ENCODE measurements at regions not wholly inside any gene's neighbourhood (a gene's known extent, or its start where the extent isn't known, plus 50 kb on each side); places are given as distances from the start of the nearest gene placed in this dataset.

DNA sequence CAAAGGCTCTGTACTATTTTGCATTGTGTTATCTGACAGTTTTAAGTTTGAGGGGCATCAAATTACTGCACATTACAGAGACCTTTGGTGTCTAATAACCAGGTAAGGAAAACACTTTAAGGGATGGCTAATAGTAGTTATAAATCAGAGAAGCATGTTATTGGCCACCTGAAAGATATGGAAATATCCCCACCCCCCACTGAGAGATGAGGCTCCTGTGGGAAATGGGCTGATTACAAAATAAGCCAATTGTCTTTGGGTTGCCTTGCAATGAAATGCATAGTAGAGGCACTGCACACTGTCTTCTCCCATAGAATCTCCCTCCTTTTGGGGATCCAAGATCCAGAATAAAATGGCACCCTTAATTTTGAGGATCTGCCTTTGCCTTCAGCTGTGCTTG, 91.0 kb downstream of the IGLL5 start:
- Histone ChIP-seq H3K9me3 (no peaks in the 10 kb centered on the region), H3K4me3 (ENCODE audit: low read depth in 1 of 2, low read length in 1 of 2) (no peak overlapping the region), H3K4me1 (ENCODE audit: control insufficient read depth in 1 of 2, insufficient read depth in 1 of 2, low read depth in 1 of 2, low read length in 1 of 2) (no peaks in the 10 kb centered on the region), H3K36me3 (no peaks in the 10 kb centered on the region), H3K27ac (no peak overlapping the region), H3K27me3 (peaks cover 5% of the 10 kb centered on the region)
- TF ChIP-seq, protein P1, sequence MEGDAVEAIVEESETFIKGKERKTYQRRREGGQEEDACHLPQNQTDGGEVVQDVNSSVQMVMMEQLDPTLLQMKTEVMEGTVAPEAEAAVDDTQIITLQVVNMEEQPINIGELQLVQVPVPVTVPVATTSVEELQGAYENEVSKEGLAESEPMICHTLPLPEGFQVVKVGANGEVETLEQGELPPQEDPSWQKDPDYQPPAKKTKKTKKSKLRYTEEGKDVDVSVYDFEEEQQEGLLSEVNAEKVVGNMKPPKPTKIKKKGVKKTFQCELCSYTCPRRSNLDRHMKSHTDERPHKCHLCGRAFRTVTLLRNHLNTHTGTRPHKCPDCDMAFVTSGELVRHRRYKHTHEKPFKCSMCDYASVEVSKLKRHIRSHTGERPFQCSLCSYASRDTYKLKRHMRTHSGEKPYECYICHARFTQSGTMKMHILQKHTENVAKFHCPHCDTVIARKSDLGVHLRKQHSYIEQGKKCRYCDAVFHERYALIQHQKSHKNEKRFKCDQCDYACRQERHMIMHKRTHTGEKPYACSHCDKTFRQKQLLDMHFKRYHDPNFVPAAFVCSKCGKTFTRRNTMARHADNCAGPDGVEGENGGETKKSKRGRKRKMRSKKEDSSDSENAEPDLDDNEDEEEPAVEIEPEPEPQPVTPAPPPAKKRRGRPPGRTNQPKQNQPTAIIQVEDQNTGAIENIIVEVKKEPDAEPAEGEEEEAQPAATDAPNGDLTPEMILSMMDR (IDR thresholded peaks at IDR 0.05) = no peak

DNA sequence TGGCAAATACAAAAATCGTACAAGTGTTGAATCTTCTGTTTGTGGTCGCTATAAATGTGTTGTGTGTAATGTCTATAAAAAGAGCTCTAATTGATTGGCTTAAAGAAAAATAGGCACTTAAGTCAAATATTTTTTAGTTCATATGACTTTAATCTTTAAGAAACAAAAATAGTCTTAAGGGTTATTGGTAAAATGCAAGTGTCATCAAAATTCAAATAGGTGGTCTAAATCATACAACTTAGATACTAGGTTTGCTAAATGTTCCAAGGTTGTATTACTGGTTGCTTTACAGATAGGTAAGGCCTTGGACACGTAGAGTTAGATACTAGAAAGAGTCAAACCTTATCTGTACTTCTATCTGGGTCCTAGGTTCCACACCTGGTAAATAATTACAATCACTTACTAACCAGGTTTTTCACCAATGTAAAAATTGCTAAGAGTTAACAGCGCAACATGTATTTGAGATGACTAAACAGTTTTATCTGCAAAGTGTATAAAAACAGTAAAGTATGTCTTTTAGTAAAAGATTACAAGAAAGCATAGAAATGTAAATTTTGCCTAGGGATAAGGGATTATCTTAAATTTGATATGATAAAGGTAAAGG, 91.1 kb upstream of the GNAZ start:
- Histone ChIP-seq H3K36me3 (no peaks in the 10 kb centered on the region), H3K27ac (no peak overlapping the region), H3K27me3 (peaks cover 4% of the 10 kb centered on the region), H3K9me3 (no peaks in the 10 kb centered on the region), H3K4me3 (ENCODE audit: low read depth in 1 of 2, low read length in 1 of 2) (no peak overlapping the region), H3K4me1 (ENCODE audit: control insufficient read depth in 1 of 2, insufficient read depth in 1 of 2, low read depth in 1 of 2, low read length in 1 of 2) (no peaks in the 10 kb centered on the region)
- TF ChIP-seq, protein P1 (IDR thresholded peaks at IDR 0.05) = no peak

DNA sequence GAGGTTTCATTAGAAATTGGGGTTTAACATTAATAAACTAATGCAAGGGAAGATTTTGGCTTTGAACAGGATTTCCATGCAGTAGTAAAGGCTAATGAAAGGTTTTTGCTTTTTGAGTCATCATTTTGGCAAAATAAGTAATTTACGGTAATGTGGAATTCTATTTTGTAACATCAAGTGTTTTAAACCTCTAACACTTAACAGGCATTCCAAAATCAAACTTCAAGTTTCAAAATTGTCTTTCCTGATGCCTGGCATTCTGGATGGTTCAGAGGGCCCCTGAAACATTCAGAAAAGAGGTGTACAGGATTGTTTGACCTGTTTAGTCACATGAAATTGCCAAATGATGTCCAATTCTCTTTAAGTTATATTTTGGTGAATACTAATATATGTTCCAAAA, 90.4 kb upstream of the GNAZ start:
- Histone ChIP-seq H3K4me1 (ENCODE audit: control insufficient read depth in 1 of 2, insufficient read depth in 1 of 2, low read depth in 1 of 2, low read length in 1 of 2) (no peaks in the 10 kb centered on the region), H3K4me3 (ENCODE audit: low read depth in 1 of 2, low read length in 1 of 2) (no peak overlapping the region), H3K36me3 (no peaks in the 10 kb centered on the region), H3K27ac (no peak overlapping the region), H3K9me3 (no peaks in the 10 kb centered on the region), H3K27me3 (no peaks in the 10 kb centered on the region)
- TF ChIP-seq, protein P1 (IDR thresholded peaks at IDR 0.05) = no peak

DNA sequence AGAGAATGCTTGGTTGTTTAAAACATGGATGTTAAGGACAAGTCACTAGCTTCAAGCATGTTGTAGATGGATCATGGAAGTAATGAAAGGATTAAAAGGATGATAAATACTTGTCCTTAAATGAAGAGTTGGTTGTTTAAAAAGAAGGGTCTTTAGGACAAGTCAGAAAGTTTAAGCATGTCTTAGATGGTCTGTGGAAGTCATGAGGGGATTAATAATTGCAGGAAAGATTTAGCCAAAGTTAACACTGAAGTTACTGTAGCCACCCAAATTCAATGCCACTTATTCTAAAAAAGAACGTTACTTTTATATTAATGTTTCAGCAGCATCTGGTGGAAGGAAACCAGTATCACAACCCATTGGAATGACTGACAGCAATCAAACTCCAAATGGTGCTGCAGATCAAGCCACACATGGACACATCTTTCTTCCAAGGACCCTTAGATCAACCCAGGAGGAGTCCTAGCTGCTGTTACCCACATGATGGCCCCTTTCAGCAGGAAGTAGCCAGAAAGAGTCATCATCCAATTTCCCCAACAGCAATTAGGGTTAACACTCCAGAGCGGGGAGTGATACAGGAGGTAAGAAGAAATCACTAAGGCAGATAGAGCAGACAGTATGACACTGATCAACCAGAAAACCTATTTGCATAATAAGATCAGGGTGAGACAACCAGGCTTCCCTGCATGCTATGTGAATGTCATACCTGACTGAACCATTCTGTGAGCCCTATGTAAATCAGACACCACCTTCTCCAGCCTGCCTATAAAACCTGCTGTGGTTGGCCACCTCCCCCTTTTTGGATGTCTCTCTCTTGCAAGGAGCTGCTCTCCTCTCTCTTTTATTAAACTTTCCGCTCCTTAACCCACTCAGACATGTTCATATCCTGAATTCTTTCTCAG, 88.4 kb upstream of the GNAZ start:
- H3K36me3 ChIP-seq = no peaks in the 10 kb centered on the region
- H3K27ac ChIP-seq = no peak overlapping the region
- H3K4me1 ChIP-seq (ENCODE audit: control insufficient read depth in 1 of 2, insufficient read depth in 1 of 2, low read depth in 1 of 2, low read length in 1 of 2) = no peaks in the 10 kb centered on the region
- TF ChIP-seq, protein P1 (IDR thresholded peaks at IDR 0.05) = no peak
- no peaks in the 10 kb centered on the region for H3K9me3 ChIP-seq
- no peak overlapping the region for H3K4me3 ChIP-seq (ENCODE audit: low read depth in 1 of 2, low read length in 1 of 2)
- H3K27me3 ChIP-seq = no peaks in the 10 kb centered on the region

DNA sequence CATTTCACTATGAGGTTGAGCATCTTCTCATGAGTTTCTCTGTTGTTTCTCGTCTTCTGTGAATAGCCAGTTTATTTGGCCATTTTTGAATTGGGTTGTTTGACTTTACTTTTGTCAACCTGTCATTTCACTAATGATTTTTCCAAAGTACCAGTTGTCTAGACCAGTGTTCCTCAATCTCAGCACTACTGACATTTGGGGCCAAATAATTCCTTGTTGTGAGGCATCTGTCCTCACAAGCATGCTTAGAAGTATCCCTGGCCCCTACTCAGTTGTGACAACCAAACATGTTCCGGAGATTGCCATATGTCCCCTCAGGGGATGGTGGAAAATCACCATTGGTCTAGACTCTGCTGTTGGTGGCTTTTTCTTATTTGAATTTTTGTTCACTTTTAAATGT, 87.7 kb upstream of the GNAZ start:
- Histone ChIP-seq H3K4me3 (ENCODE audit: low read depth in 1 of 2, low read length in 1 of 2) (no peak overlapping the region), H3K4me1 (ENCODE audit: control insufficient read depth in 1 of 2, insufficient read depth in 1 of 2, low read depth in 1 of 2, low read length in 1 of 2) (no peaks in the 10 kb centered on the region), H3K27me3 (no peaks in the 10 kb centered on the region), H3K27ac (no peak overlapping the region), H3K36me3 (no peaks in the 10 kb centered on the region), H3K9me3 (no peaks in the 10 kb centered on the region)
- TF ChIP-seq, protein P1 (IDR thresholded peaks at IDR 0.05) = no peak

Measured in neutrophil (primary cell).